ENCODE measurements at regions not wholly inside any gene's neighbourhood (a gene's known extent, or its start where the extent isn't known, plus 50 kb on each side); places are given as distances from the start of the nearest gene placed in this dataset.

DNA sequence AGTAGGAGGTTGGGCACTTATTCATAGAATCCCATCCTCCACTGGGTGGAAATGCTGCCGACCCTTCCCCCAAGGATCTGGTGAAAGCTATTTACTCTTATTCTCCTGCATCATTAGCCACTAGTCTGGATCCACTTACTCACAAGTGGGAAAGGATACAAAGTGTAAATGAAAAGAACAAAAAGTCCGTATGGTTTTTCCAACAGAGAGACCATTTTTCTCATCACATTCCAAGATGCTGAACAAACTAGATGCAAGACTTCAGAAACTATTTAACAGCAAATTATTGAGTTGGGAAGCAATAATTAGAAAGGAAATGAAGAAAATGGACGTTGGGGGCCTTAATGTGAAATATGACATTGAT is 242.4 kb upstream of the GLI3 start:
- TF ChIP-seq, protein P1, sequence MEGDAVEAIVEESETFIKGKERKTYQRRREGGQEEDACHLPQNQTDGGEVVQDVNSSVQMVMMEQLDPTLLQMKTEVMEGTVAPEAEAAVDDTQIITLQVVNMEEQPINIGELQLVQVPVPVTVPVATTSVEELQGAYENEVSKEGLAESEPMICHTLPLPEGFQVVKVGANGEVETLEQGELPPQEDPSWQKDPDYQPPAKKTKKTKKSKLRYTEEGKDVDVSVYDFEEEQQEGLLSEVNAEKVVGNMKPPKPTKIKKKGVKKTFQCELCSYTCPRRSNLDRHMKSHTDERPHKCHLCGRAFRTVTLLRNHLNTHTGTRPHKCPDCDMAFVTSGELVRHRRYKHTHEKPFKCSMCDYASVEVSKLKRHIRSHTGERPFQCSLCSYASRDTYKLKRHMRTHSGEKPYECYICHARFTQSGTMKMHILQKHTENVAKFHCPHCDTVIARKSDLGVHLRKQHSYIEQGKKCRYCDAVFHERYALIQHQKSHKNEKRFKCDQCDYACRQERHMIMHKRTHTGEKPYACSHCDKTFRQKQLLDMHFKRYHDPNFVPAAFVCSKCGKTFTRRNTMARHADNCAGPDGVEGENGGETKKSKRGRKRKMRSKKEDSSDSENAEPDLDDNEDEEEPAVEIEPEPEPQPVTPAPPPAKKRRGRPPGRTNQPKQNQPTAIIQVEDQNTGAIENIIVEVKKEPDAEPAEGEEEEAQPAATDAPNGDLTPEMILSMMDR (IDR thresholded peaks at IDR 0.05): no peak
- no peak for TF ChIP-seq POLR2A (IDR thresholded peaks at IDR 0.05)
